ENCODE measurements at regions not wholly inside any gene's neighbourhood (a gene's known extent, or its start where the extent isn't known, plus 50 kb on each side); places are given as distances from the start of the nearest gene placed in this dataset.

GRCh38 chr5:145246379-145246778 lies 588.8 kb downstream of the PRELID2 start:
- ATAC-seq: no peak
- CTCF ChIA-PET: no interaction called here

DNA sequence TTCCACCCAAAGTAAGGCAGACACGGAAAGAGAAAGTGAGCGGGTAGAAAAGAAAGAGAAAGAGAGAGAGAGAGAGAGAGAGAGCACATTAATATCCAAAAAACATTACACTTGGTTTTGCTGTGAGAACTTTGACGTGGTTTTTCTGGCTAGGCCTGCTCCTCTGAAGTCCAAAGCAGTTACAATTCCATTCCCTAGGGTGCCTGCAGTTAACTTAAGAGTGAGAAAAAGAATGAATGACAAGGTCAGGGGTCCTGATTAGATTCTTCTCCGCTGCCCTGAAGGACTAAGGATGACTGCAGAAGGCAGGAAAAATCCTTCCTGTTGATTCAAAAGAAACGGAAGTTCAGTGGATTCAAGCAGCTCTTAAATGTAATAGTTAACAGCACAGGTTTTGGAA lies 589.8 kb downstream of the PRELID2 start:
- H3K4me1 Mint-ChIP-seq: no peaks in the 10 kb centered on the region
- intact Hi-C loops (cut with micrococcal nuclease): no loop called here

More at GRCh38 chr5:145246379-145246778, 588.8 kb downstream of the PRELID2 start:
- H3K27ac Mint-ChIP-seq: no peak overlapping the region
- no peak overlapping the region for H3K4me3 Mint-ChIP-seq
- Histone ChIP-seq H3K27me3 (ENCODE audit: control insufficient read depth in 2 of 2, insufficient read depth in 2 of 2, low read length in 2 of 2) (no peaks in the 10 kb centered on the region), H3K27ac (ENCODE audit: low read depth, low read length) (no peak overlapping the region), H3K4me3 (ENCODE audit: low read length) (no peak overlapping the region), H3K36me3 (ENCODE audit: control insufficient read depth in 2 of 3, insufficient read depth in 3 of 3, low read length in 3 of 3) (no peaks in the 10 kb centered on the region), H3K9me3 (ENCODE audit: control insufficient read depth in 2 of 3, low read length in 3 of 3) (no peaks in the 10 kb centered on the region), H3K4me1 (ENCODE audit: control insufficient read depth in 2 of 2, insufficient read depth in 2 of 2, low read length in 2 of 2) (no peaks in the 10 kb centered on the region)
- DNase-seq: no peak
- intact Hi-C loops (cut with micrococcal nuclease): no loop called here
- H3K4me1 Mint-ChIP-seq: no peaks in the 10 kb centered on the region
- H3K9me3 Mint-ChIP-seq: peaks cover 0 to 4% (median 0%) of the 10 kb centered on the region in 11 donors
- no peaks in the 10 kb centered on the region for H3K36me3 Mint-ChIP-seq
- POLR2A ChIA-PET: no interaction called here
- H3K27me3 Mint-ChIP-seq: no peaks in the 10 kb centered on the region

GRCh38 chr5:145244788-145245187 lies 590.4 kb downstream of the PRELID2 start:
- Histone ChIP-seq H3K9me3 (ENCODE audit: control insufficient read depth in 2 of 3, low read length in 3 of 3) (no peaks in the 10 kb centered on the region), H3K27me3 (ENCODE audit: control insufficient read depth in 2 of 2, insufficient read depth in 2 of 2, low read length in 2 of 2) (no peaks in the 10 kb centered on the region), H3K27ac (ENCODE audit: low read depth, low read length) (no peak overlapping the region), H3K4me3 (ENCODE audit: low read length) (no peak overlapping the region), H3K36me3 (ENCODE audit: control insufficient read depth in 2 of 3, insufficient read depth in 3 of 3, low read length in 3 of 3) (no peaks in the 10 kb centered on the region), H3K4me1 (ENCODE audit: control insufficient read depth in 2 of 2, insufficient read depth in 2 of 2, low read length in 2 of 2) (no peaks in the 10 kb centered on the region)
- CTCF ChIA-PET: no interaction called here
- peaks cover 0 to 2% (median 0%) of the 10 kb centered on the region in 11 donors for H3K9me3 Mint-ChIP-seq
- intact Hi-C loops (cut with micrococcal nuclease): no loop called here
- ATAC-seq (no peak), DNase-seq (no peak)
- no peaks in the 10 kb centered on the region for H3K36me3 Mint-ChIP-seq
- POLR2A ChIA-PET: no interaction called here
- H3K27me3 Mint-ChIP-seq: no peaks in the 10 kb centered on the region
- H3K27ac Mint-ChIP-seq: no peak overlapping the region
- no peak overlapping the region for H3K4me3 Mint-ChIP-seq
- no peaks in the 10 kb centered on the region for H3K4me1 Mint-ChIP-seq

More for the DNA sequence above, 589.8 kb downstream of the PRELID2 start:
- CTCF ChIA-PET: no interaction called here
- no peak for ATAC-seq
- peaks cover 0 to 2% (median 0%) of the 10 kb centered on the region in 11 donors for H3K9me3 Mint-ChIP-seq
- H3K4me3 Mint-ChIP-seq: no peak overlapping the region
- Histone ChIP-seq H3K4me3 (ENCODE audit: low read length) (no peak overlapping the region), H3K36me3 (ENCODE audit: control insufficient read depth in 2 of 3, insufficient read depth in 3 of 3, low read length in 3 of 3) (no peaks in the 10 kb centered on the region), H3K27ac (ENCODE audit: low read depth, low read length) (no peak overlapping the region), H3K4me1 (ENCODE audit: control insufficient read depth in 2 of 2, insufficient read depth in 2 of 2, low read length in 2 of 2) (no peaks in the 10 kb centered on the region), H3K9me3 (ENCODE audit: control insufficient read depth in 2 of 3, low read length in 3 of 3) (no peaks in the 10 kb centered on the region), H3K27me3 (ENCODE audit: control insufficient read depth in 2 of 2, insufficient read depth in 2 of 2, low read length in 2 of 2) (no peaks in the 10 kb centered on the region)
- DNase-seq: no peak
- H3K27me3 Mint-ChIP-seq: no peaks in the 10 kb centered on the region
- POLR2A ChIA-PET: no interaction called here
- no peaks in the 10 kb centered on the region for H3K36me3 Mint-ChIP-seq
- H3K27ac Mint-ChIP-seq: no peak overlapping the region

GRCh38 chr5:145244251-145244650 lies 590.9 kb downstream of the PRELID2 start:
- CTCF ChIA-PET: no interaction called here
- no peaks in the 10 kb centered on the region for H3K27me3 Mint-ChIP-seq

DNA sequence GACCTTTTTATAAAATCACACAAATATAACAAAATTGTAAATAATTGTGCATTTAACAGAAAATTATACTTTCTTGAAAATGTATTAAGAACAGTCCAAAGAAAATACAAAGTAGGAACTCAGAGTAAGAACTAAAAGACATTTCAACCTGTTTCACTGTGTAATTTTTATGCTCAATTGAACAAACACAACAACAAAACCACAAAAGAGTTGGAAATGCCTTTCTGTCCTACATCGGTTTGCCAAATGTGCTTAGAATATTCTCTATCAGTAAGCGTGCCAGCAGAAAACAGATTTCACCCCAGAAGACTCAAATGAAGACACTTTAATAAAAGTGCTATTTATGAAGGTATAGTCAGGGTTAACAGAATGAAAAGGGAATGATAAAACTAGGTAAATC lies 592.1 kb downstream of the PRELID2 start:
- Mint-ChIP-seq H3K27me3 (no peaks in the 10 kb centered on the region), H3K4me1 (no peaks in the 10 kb centered on the region), H3K27ac (no peak overlapping the region), H3K9me3 (peaks cover 0 to 7% (median 1%) of the 10 kb centered on the region in 11 donors), H3K36me3 (no peaks in the 10 kb centered on the region), H3K4me3 (no peak overlapping the region)
- Histone ChIP-seq H3K9me3 (ENCODE audit: control insufficient read depth in 2 of 3, low read length in 3 of 3) (no peaks in the 10 kb centered on the region), H3K4me1 (ENCODE audit: control insufficient read depth in 2 of 2, insufficient read depth in 2 of 2, low read length in 2 of 2) (no peaks in the 10 kb centered on the region), H3K27ac (ENCODE audit: low read depth, low read length) (no peak overlapping the region), H3K27me3 (ENCODE audit: control insufficient read depth in 2 of 2, insufficient read depth in 2 of 2, low read length in 2 of 2) (no peaks in the 10 kb centered on the region), H3K36me3 (ENCODE audit: control insufficient read depth in 2 of 3, insufficient read depth in 3 of 3, low read length in 3 of 3) (no peaks in the 10 kb centered on the region), H3K4me3 (ENCODE audit: low read length) (no peak overlapping the region)
- no peak for DNase-seq
- ChIA-PET CTCF (no interaction called here), POLR2A (no interaction called here)
- intact Hi-C loops (cut with micrococcal nuclease): no loop called here
- ATAC-seq: no peak

More at GRCh38 chr5:145244251-145244650, 590.9 kb downstream of the PRELID2 start:
- Histone ChIP-seq H3K4me3 (ENCODE audit: low read length) (no peak overlapping the region), H3K36me3 (ENCODE audit: control insufficient read depth in 2 of 3, insufficient read depth in 3 of 3, low read length in 3 of 3) (no peaks in the 10 kb centered on the region), H3K9me3 (ENCODE audit: control insufficient read depth in 2 of 3, low read length in 3 of 3) (no peaks in the 10 kb centered on the region), H3K27me3 (ENCODE audit: control insufficient read depth in 2 of 2, insufficient read depth in 2 of 2, low read length in 2 of 2) (no peaks in the 10 kb centered on the region), H3K27ac (ENCODE audit: low read depth, low read length) (no peak overlapping the region), H3K4me1 (ENCODE audit: control insufficient read depth in 2 of 2, insufficient read depth in 2 of 2, low read length in 2 of 2) (no peaks in the 10 kb centered on the region)
- intact Hi-C loops (cut with micrococcal nuclease): no loop called here
- POLR2A ChIA-PET: no interaction called here
- no peak for DNase-seq
- Mint-ChIP-seq H3K4me1 (no peaks in the 10 kb centered on the region), H3K9me3 (peaks cover 0 to 2% (median 0%) of the 10 kb centered on the region in 11 donors), H3K4me3 (no peak overlapping the region), H3K27ac (no peak overlapping the region), H3K36me3 (no peaks in the 10 kb centered on the region)
- no peak for ATAC-seq

GRCh38 chr5:145242551-145242950 lies 592.6 kb downstream of the PRELID2 start:
- no peak for ATAC-seq
- Histone ChIP-seq H3K36me3 (ENCODE audit: control insufficient read depth in 2 of 3, insufficient read depth in 3 of 3, low read length in 3 of 3) (no peaks in the 10 kb centered on the region), H3K27ac (ENCODE audit: low read depth, low read length) (no peak overlapping the region), H3K4me3 (ENCODE audit: low read length) (no peak overlapping the region), H3K27me3 (ENCODE audit: control insufficient read depth in 2 of 2, insufficient read depth in 2 of 2, low read length in 2 of 2) (no peaks in the 10 kb centered on the region), H3K4me1 (ENCODE audit: control insufficient read depth in 2 of 2, insufficient read depth in 2 of 2, low read length in 2 of 2) (no peaks in the 10 kb centered on the region), H3K9me3 (ENCODE audit: control insufficient read depth in 2 of 3, low read length in 3 of 3) (no peaks in the 10 kb centered on the region)
- Mint-ChIP-seq H3K4me1 (no peaks in the 10 kb centered on the region), H3K4me3 (no peak overlapping the region), H3K27me3 (no peaks in the 10 kb centered on the region), H3K9me3 (peaks cover 0 to 9% (median 1%) of the 10 kb centered on the region in 11 donors), H3K27ac (no peak overlapping the region), H3K36me3 (no peaks in the 10 kb centered on the region)
- ChIA-PET CTCF (no interaction called here), POLR2A (no interaction called here)
- intact Hi-C loops (cut with micrococcal nuclease): no loop called here
- DNase-seq: no peak

DNA sequence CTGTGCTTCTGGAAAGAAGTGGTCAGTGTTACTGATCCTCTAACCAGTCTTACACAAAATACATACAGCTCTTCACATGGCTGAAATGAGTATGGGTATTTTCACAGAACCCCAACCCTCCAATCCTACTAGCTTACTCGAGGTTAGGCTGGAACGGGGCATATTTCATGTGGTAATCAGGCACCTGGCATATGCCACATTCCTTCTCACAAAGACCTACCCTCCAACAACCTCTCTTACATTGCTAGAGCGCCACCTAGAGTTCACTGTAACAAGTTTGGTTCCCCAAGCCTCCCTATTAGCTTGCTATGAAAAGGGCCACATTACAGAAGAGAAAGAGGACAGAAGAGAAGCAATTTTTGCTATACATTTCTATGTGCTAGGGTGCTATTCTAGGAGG lies 597.3 kb downstream of the PRELID2 start:
- H3K27ac ChIP-seq (ENCODE audit: low read depth, low read length): no peak overlapping the region
- H3K4me3 ChIP-seq (ENCODE audit: low read length): no peak overlapping the region
- no peaks in the 10 kb centered on the region for H3K4me1 ChIP-seq (ENCODE audit: control insufficient read depth in 2 of 2, insufficient read depth in 2 of 2, low read length in 2 of 2)
- ATAC-seq (no peak), DNase-seq (no peak)
- Mint-ChIP-seq H3K4me3 (no peak overlapping the region), H3K36me3 (no peaks in the 10 kb centered on the region), H3K9me3 (peaks cover 0 to 9% (median 1%) of the 10 kb centered on the region in 11 donors), H3K4me1 (no peaks in the 10 kb centered on the region), H3K27me3 (no peaks in the 10 kb centered on the region), H3K27ac (no peak overlapping the region)
- CTCF ChIA-PET: no interaction called here
- POLR2A ChIA-PET: no interaction called here
- no peaks in the 10 kb centered on the region for H3K9me3 ChIP-seq (ENCODE audit: control insufficient read depth in 2 of 3, low read length in 3 of 3)
- no peaks in the 10 kb centered on the region for H3K36me3 ChIP-seq (ENCODE audit: control insufficient read depth in 2 of 3, insufficient read depth in 3 of 3, low read length in 3 of 3)
- no peaks in the 10 kb centered on the region for H3K27me3 ChIP-seq (ENCODE audit: control insufficient read depth in 2 of 2, insufficient read depth in 2 of 2, low read length in 2 of 2)
- intact Hi-C loops (cut with micrococcal nuclease): loop anchor here in 1 of 2 donors (2.0 kb wide), 1 partner anchor 1035 kb away; no protein-coding TSS in a partner anchor

Data from naive thymus-derived CD4-positive, alpha-beta T cell (primary cell).